ENCODE measurements at regions not wholly inside any gene's neighbourhood (a gene's known extent, or its start where the extent isn't known, plus 50 kb on each side); places are given as distances from the start of the nearest gene placed in this dataset.
A peak's percentile ranks its signal among the peaks of the same experiment; 100 is the strongest.

DNA sequence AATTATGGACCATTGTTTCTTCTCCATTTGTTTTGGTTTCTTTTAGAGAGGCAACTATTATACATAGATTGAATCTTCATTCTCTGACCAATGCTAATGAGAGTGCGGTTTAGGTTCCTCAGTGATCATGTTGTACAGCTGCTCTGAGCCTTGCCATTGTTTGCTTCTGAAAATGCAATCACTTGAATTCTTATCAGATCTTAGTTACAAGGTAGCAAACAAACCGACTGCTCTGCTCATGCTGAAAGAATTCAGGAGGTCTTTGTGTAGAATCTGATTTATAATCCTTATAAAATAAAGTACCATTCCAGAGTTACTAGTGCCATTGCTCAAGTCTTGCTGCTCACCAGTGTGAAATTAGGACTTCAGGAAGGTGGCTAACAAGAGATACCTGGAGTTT, 569.1 kb upstream of the ID4 start:
- no peak for DNase-seq

- no peak for DNase-seq
Observed at GRCh38 chr6:19268718-19269117, 568.5 kb upstream of the ID4 start.

GRCh38 chr6:19269341-19269898, 567.8 kb upstream of the ID4 start:
- DNase-seq = no peak

DNA sequence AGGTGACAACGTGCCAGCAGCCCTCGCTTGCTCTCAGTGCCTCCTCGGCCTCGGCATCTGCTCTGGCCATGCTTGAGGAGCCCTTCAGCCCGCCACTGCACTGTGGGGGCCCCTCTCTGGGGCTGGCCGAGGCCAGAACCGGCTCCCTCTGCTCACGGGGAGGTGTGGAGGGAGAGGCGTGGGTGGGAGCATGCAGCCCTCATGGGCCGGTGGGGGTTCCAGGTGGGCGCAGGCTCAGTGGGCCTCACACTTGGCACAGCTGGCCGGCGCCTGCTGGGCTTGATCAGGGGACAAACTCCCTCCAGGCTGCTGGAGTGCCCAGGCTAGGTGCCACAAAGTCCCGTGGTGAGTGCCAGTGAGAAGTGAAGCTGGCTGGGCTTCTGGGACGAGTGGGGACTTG, 566.6 kb upstream of the ID4 start:
- no peak for DNase-seq

GRCh38 chr6:19279273-19279684, 557.9 kb upstream of the ID4 start:
- peak; percentile 4 for DNase-seq

DNA sequence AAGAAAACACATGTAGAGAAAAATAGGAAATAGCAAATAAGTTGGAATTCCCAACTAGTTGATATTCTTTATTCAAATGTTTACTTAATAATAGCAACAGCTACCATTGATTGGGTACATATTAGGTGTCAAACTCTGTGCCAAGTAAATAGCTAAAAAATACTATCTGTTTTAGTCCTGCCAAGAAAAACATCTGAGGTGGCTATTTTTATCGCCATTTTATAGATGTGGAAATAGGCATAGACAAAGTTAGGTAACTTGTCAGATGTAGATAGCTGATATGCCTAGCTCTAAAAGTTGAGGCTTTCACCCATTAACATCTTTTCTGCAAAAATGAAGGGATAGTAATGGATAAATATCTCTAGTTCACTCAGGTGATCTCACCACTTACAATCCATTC, 549.2 kb upstream of the ID4 start:
- no peak for DNase-seq

GRCh38 chr6:19289457-19289856, 547.7 kb upstream of the ID4 start:
- DNase-seq = no peak

DNA sequence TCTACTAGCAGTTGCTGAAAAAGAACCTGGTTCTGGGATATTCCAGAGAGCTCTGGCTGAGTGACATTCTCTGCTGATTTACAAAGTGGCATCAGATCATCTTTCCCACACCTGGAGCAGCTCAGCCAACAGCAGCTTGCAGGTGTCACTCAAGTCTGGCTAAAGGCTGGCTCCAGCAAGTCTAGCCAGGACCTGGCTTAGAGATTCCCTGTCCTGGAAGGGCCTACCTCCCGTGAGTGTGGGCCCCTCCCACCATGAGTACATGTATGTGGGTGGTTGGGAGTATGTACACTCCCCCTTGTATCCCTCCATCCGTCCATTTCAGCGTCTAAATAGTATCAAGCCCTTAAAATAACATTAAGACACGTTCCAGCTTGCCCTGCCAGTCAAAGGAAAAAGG, 539.3 kb upstream of the ID4 start:
- DNase-seq = no peak

DNA sequence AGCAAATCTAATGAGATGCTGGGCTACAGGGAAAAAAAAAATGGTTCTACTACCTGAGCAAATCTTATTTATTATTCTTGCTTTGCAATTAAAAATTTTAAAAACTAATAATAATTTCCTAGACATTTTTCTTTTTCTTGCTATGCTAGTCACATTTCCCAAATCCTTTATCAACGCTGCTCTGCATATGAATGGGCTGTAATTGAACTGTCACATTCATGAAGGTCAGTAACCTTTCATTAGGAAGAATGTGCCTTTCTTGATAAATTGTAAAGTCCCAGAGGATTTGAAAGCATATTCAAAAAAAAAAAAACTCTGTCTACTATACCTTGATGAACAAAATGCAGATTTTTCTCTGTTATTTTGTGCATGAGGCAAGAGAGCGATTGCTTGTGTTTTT, 538.7 kb upstream of the ID4 start:
- DNase-seq = no peak

- no peak for DNase-seq
Observed at GRCh38 chr6:19299129-19299528, 538.0 kb upstream of the ID4 start.

DNA sequence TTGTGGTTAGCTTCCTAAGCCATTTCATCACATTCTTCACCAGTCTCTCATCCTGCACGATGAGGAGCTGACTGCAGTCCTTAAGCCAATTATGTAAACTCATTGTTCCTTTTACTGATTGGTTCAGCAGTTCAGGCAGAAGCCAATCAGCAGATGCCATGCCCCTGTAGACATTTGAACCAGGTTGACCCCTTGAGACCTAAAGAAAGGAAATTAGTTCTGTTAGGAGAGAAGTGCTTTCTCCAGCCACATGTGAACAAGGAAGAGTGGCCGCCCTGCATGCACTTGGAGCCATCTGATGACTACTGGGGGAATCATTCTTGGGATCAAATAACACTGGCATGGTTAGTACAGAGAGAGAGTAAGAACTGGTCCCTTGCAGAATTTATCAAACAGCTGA, 535.2 kb upstream of the ID4 start:
- no peak for DNase-seq

- DNase-seq = peak; percentile 60
Observed at GRCh38 chr6:19303383-19303782, 533.8 kb upstream of the ID4 start.

- DNase-seq = no peak
Observed at GRCh38 chr6:19309661-19310060, 527.5 kb upstream of the ID4 start.

DNA sequence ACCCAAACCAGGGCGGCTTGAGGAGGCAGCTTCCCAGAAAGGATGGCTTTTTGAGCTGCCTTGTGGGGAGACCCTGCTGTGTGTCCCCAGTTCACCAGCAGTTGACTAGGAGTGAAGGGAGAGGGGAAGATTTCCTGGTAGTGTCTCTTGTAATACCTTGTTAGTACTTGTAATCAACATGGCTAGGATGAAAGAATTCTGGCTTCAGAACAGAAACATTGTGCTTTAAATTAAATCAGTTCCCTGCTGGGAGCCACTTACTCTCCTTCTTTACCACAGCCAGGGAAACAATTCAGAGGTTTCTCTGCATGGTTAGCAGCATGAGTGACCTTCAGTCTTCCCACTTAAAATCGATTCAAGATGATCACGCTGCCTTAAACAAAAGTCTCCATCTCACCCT, 525.4 kb upstream of the ID4 start:
- no peak for DNase-seq

- no peak for DNase-seq
Observed at GRCh38 chr6:19312241-19312978, 524.8 kb upstream of the ID4 start.

DNA sequence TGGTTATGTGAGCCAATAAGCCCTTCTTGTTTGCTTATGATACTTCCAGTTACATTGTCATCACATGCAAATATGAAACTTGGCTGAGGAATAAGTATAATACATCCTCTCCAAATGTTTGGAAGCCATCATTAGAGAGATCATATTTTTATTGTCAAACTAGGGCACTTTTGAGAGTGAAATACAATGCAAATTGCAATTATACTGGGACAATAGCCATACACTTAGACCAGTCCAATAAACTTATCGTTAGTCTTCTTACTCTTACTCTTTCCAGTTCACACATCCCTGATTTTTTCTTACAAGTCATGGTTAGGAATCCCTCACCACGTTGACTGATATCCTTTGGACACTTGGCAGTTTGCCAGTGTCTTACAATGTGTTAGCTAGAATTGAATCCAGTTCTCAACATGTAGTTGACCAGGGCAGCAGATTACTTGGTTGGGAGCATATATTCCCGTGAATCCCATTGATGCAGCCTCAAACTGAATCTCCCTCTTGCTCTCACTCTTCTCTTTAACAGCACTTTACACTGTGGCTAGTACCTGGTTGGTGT, 519.7 kb upstream of the ID4 start:
- no peak for DNase-seq

DNA sequence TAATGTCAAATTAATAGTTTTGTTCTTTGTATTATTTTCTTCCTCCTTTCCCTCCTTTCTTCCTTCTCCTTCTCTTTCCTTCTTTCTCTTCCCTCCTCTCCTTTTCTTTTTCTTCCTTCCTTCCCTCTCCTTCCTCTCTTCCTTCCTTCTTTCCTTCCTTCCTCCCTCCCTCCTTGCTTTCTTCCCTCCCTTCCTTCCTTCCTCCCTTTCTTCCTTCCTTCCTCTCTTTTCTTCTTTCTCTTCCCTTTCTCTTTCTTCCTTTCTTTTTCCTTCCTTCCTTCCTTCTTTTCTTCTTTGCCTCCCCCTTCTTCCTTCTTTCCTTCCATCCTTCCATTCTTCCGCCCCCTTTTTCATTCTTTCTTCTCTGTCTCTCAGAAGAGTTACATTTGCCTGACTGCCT, 518.2 kb upstream of the ID4 start:
- DNase-seq = no peak

- DNase-seq = no peak
Observed at GRCh38 chr6:19320111-19320581, 517.0 kb upstream of the ID4 start.

DNA sequence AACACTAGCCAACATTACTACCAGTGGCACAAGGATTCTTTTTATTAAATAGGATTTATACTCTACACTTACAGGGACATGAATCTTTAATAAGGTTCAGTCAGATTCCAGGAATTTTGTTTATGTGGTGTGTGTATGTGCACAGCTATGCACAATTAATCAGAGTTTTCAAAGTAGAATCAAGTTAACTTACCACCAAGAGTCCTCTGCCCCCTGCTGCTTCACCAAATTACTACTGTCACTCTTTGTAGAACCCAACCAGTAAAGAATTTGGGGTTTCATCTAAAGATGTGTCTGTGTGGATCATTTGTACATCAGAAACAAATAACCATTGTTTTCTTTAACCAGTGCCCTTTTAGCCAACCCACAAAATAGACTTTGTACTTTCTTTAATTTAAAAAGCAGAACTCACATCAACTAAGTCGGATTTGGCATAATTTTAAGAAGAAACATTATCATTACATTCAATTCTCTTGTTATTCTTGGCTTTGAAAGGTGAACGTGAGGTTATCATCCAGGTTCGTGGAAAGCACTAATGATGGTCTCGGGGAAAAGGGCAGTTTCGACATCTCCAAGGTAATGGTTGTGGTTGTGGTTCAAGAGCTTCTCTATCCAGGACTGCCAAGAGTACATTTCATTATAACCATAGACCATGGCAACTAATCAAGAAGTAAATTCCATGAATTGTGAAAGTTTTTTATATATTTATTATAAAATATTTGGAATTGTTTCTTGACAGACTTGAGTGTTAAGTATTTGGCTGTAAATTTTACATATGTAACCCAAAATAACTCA, 514.3 kb upstream of the ID4 start:
- DNase-seq = no peak

DNA sequence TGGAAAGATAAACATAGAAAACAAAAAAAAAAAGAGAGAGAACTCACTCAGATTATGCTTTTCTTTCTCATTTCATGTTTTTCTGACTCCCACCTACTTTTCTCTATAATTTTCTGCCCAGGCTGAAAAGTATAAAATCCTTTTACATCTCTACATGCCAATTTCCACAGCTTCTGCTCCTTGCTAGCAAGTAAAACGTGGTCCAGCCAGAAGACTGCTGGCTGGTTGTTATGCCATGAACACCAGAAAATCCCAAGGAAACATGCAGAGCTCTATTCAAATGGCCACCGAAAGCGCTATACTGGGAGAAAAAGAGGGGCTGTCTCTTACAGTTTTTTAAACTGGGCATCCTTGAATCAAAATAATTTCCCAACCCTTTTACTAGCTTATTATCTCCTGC, 512.8 kb upstream of the ID4 start:
- no peak for DNase-seq

GRCh38 chr6:19325335-19325789, 511.8 kb upstream of the ID4 start:
- DNase-seq = peak; percentile 61

DNA sequence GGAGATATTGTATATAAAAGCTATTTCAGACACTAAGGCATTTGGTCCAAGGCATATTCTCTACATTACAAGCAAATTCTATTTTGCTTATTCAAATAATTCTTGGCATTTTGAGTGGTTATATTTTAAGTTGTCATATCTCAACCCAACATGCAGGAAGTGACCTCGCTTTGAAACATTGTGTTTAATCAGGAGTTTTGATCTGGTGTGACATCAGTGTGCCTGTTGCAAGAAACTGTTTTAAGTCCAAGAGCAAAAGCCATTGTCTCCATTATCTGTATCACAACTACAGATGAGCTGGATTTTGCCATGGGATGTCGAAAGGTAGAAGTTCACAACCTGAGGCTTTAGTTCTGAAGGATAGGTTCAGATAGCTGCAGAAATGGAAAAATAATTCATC, 509.9 kb upstream of the ID4 start:
- peak; percentile 33 for DNase-seq

GRCh38 chr6:19327661-19328060, 509.5 kb upstream of the ID4 start:
- no peak for DNase-seq
